ENCODE measurements at regions not wholly inside any gene's neighbourhood (a gene's known extent, or its start where the extent isn't known, plus 50 kb on each side); places are given as distances from the start of the nearest gene placed in this dataset.

DNA sequence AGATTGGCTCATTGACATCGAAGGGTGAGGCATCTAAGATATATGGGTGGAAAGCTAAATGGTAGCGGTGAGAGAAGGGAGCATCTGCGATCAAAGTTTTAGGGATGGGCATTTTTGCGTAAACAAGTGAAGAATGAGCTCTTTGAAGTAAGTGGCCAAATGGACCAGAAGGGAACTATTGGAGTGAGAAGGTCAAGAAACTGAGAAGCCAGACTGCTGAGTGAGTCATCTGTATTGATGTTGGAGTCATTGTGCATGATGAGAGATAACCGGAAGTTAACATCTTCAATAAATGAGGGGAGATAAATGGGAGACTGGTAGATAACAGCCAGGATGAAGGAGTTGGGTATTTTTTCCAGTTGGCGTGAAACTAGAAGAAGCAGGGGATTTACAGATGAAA lies 271.9 kb upstream of the PDE3A start:
- Histone ChIP-seq H3K4me3 (replicated peaks in 1 of 3; ENCODE audit: low read depth in 2 of 3, low read length in 3 of 3) (no peak overlapping the region), H3K27ac (ENCODE audit: low read depth in 1 of 2, low read length in 2 of 2) (no peak overlapping the region), H4K20me1 (ENCODE audit: insufficient read depth, low read length) (no peaks in the 10 kb centered on the region), H2AFZ (ENCODE audit: insufficient read depth, low read depth, low read length, poor library complexity, severe bottlenecking) (no peak overlapping the region), H3K4me2 (replicated peaks; ENCODE audit: extremely low read depth, low read length, poor library complexity, severe bottlenecking) (no peak overlapping the region), H3K79me2 (ENCODE audit: insufficient read depth, low read length) (no peaks in the 10 kb centered on the region), H3K9me3 (replicated peaks in 1 of 2; ENCODE audit: control insufficient read depth in 1 of 2, insufficient read depth in 1 of 2, low read length in 2 of 2) (peaks cover 0 to 17% of the 10 kb centered on the region in 2 donors), H3K36me3 (replicated peaks in 1 of 2; ENCODE audit: control insufficient read depth in 1 of 2, insufficient read depth in 2 of 2, low read length in 2 of 2) (no peaks in the 10 kb centered on the region), H3K27me3 (ENCODE audit: control insufficient read depth in 2 of 2, insufficient read depth in 2 of 2, low read length in 2 of 2) (no peaks in the 10 kb centered on the region), H3K9ac (ENCODE audit: insufficient read depth, low read length, poor library complexity, severe bottlenecking) (no peak overlapping the region), H3K4me1 (ENCODE audit: control insufficient read depth in 1 of 2, insufficient read depth in 2 of 2, low read length in 2 of 2) (no peaks in the 10 kb centered on the region)
- Mint-ChIP-seq H3K36me3 (no peaks in the 10 kb centered on the region), H3K4me3 (no peak overlapping the region), H3K9me3 (peaks cover 0 to 11% (median 3%) of the 10 kb centered on the region in 7 donors), H3K27me3 (ENCODE audit: low read depth in 3 of 3) (peaks cover 0 to 3% (median 3%) of the 10 kb centered on the region in 3 donors), H3K27ac (no peak overlapping the region), H3K4me1 (no peaks in the 10 kb centered on the region)
- TF ChIP-seq CTCF (IDR thresholded peaks at IDR 0.05) = no peak
- DNase-seq = no peak
- intact Hi-C loops (cut with micrococcal nuclease) = no loop called here
- 86% methylated on average over 6 of the region's 6 CpGs for WGBS (ENCODE audit: insufficient coverage)

DNA sequence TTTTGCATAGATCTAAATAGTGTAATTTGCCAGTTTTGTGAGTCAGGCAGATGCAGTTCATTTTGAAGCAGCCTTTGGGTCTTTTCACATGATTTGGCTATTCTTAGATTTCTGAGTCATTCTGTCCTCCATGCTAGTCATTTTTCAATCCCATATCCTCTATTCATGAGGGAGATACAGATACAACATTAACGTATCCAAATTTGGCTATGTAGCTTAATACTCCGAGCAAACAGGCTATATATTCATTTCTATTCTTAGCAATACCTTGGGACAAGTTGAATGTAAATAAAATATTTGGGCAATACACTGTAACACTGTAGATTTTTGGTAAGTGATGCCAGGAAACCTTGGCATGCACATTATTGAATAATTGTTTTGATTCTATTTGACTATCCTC lies 270.7 kb upstream of the PDE3A start:
- peaks cover 0 to 10% (median 6%) of the 10 kb centered on the region in 7 donors for H3K9me3 Mint-ChIP-seq
- H3K79me2 ChIP-seq (ENCODE audit: insufficient read depth, low read length) = no peaks in the 10 kb centered on the region
- no peaks in the 10 kb centered on the region for H3K27me3 ChIP-seq (ENCODE audit: control insufficient read depth in 2 of 2, insufficient read depth in 2 of 2, low read length in 2 of 2)
- no peak overlapping the region for H3K27ac Mint-ChIP-seq
- H3K36me3 ChIP-seq (replicated peaks in 1 of 2; ENCODE audit: control insufficient read depth in 1 of 2, insufficient read depth in 2 of 2, low read length in 2 of 2) = no peaks in the 10 kb centered on the region
- H3K27me3 Mint-ChIP-seq (ENCODE audit: low read depth in 3 of 3) = peaks cover 0 to 3% (median 3%) of the 10 kb centered on the region in 3 donors
- no CpG with 5 or more reads among the region's 2 CpGs for WGBS (ENCODE audit: insufficient coverage)
- TF ChIP-seq CTCF (IDR thresholded peaks at IDR 0.05) = no peak
- H3K4me2 ChIP-seq (replicated peaks; ENCODE audit: extremely low read depth, low read length, poor library complexity, severe bottlenecking) = no peak overlapping the region
- H3K4me1 Mint-ChIP-seq = no peaks in the 10 kb centered on the region
- no peak overlapping the region for H3K4me3 ChIP-seq (replicated peaks in 1 of 3; ENCODE audit: low read depth in 2 of 3, low read length in 3 of 3)
- intact Hi-C loops (cut with micrococcal nuclease) = no loop called here
- H4K20me1 ChIP-seq (ENCODE audit: insufficient read depth, low read length) = no peaks in the 10 kb centered on the region
- H3K9ac ChIP-seq (ENCODE audit: insufficient read depth, low read length, poor library complexity, severe bottlenecking) = no peak overlapping the region
- no peaks in the 10 kb centered on the region for H3K36me3 Mint-ChIP-seq
- H3K4me3 Mint-ChIP-seq = no peak overlapping the region
- DNase-seq = no peak
- no peaks in the 10 kb centered on the region for H3K4me1 ChIP-seq (ENCODE audit: control insufficient read depth in 1 of 2, insufficient read depth in 2 of 2, low read length in 2 of 2)
- H3K27ac ChIP-seq (ENCODE audit: low read depth in 1 of 2, low read length in 2 of 2) = no peak overlapping the region
- H2AFZ ChIP-seq (ENCODE audit: insufficient read depth, low read depth, low read length, poor library complexity, severe bottlenecking) = no peak overlapping the region
- peaks cover 0 to 23% of the 10 kb centered on the region in 2 donors for H3K9me3 ChIP-seq (replicated peaks in 1 of 2; ENCODE audit: control insufficient read depth in 1 of 2, insufficient read depth in 1 of 2, low read length in 2 of 2)
